Endothelial cell of umbilical vein (primary cell): ENCODE measurements at regions not wholly inside any gene's neighbourhood (a gene's known extent, or its start where the extent isn't known, plus 50 kb on each side); places are given as distances from the start of the nearest gene placed in this dataset.

Experiments
- BruUV-seq: library from RNA; stranded (reverse); fragments of 400-500 nt; replicated peaks from 2 replicates; lab custom pipeline; 2021; lab: Mats Ljungman, UMichigan
- CTCF ChIA-PET: fragments of 300-600, 350-600 bp; sonication (Branson Sonifier 250); formaldehyde crosslinking; loops from one replicate; lab custom pipeline; 2021; ENCODE audit warnings: antibody characterized with exemption, inconsistent platforms; lab: Charles Lee
- POLR2A ChIA-PET: fragments of 300-600, 350-600 bp; sonication (Branson Sonifier 250); formaldehyde crosslinking; loops from one replicate; lab custom pipeline; 2021; ENCODE audit warnings: antibody characterized with exemption, inconsistent platforms; lab: Charles Lee
- DNase-seq: peaks from one replicate; pipeline ENCODE4 v3.0.0-alpha.2; 2011; ENCODE audit warnings: low read depth, low spot score
- FAIRE-seq: peaks from 2 replicates; lab custom pipeline; 2011; peaks lifted over from hg19 to GRCh38; lab: Jason Lieb, UNC
- H2AFZ ChIP-seq: 2 replicates; pipeline ENCODE4 v1.6.0; 2012; ENCODE audit warnings: low read depth, low read length, control low read depth, inconsistent platforms
- H3K27ac ChIP-seq: 2 replicates; pipeline ENCODE4 v1.5.1; 2011; ENCODE audit warnings: low read depth, mild to moderate bottlenecking, control low read depth, low read length, moderate library complexity; ENCODE audit not compliant: insufficient read depth
- H3K27me3 ChIP-seq, 2 experiments: 2 replicates each; pipeline versions ENCODE4 v1.6.0 to v1.6.1; 2011; ENCODE audit warnings: low read length in 2 of 2, mixed read lengths in 1 of 2; ENCODE audit not compliant: control insufficient read depth in 2 of 2, insufficient read depth in 2 of 2
- H3K36me3 ChIP-seq, 2 experiments: 2 replicates in 1 of 2; 3 replicates in 1 of 2; pipeline ENCODE4 v1.5.1; 2011; ENCODE audit warnings: low read length in 2 of 2, mild to moderate bottlenecking in 1 of 2, moderate library complexity in 1 of 2; ENCODE audit not compliant: control insufficient read depth in 2 of 2, insufficient read depth in 2 of 2; ENCODE audit errors: extremely low read depth in 1 of 2
- H3K4me1 ChIP-seq: 3 replicates; pipeline ENCODE4 v1.5.1; 2011; ENCODE audit warnings: mild to moderate bottlenecking, low read length; ENCODE audit not compliant: control insufficient read depth, insufficient read depth; ENCODE audit errors: extremely low read depth
- H3K4me2 ChIP-seq: 2 replicates; pipeline ENCODE4 v1.6.1; 2011; ENCODE audit warnings: low read length, control low read depth, mixed read lengths; ENCODE audit not compliant: insufficient read depth
- H3K4me3 ChIP-seq, 3 experiments: fragments of 200-600 bp in 1 of 3; sonication (generic), shearing (Covaris generic) in 1 of 3; replicated peaks in 1 of 3; 2 replicates each; pipeline ENCODE4 v1.5.1; 2011 to 2016; ENCODE audit warnings: control low read depth in 3 of 3, low read length in 3 of 3, mild to moderate bottlenecking in 2 of 3, inconsistent platforms in 1 of 3, low read depth in 1 of 3, moderate library complexity in 1 of 3; ENCODE audit not compliant: insufficient read depth in 1 of 3
- H3K79me2 ChIP-seq: 2 replicates; pipeline ENCODE4 v1.6.0; 2012; ENCODE audit warnings: low read length, inconsistent platforms; ENCODE audit not compliant: control insufficient read depth, insufficient read depth
- H3K9ac ChIP-seq: replicated peaks from 2 replicates; pipeline ENCODE3; 2011; ENCODE audit warnings: low read length, control low read depth; ENCODE audit not compliant: insufficient read depth; ENCODE audit errors: extremely low read depth
- H3K9me1 ChIP-seq: replicated peaks from 3 replicates; pipeline ENCODE4 v1.6.0; 2011; ENCODE audit warnings: mild to moderate bottlenecking, low read length; ENCODE audit not compliant: control insufficient read depth, insufficient read depth; ENCODE audit errors: extremely low read depth
- H3K9me3 ChIP-seq: replicated peaks from 2 replicates; pipeline ENCODE4 v1.5.1; 2012; ENCODE audit warnings: low read length, inconsistent platforms; ENCODE audit not compliant: control insufficient read depth, insufficient read depth
- H4K20me1 ChIP-seq: replicated peaks from 2 replicates; pipeline ENCODE3; 2011; ENCODE audit warnings: mild to moderate bottlenecking, low read length; ENCODE audit not compliant: control insufficient read depth, insufficient read depth; ENCODE audit errors: extremely low read depth
- EZH2 ChIP-seq: IDR thresholded peaks from 2 replicates; pipeline ENCODE4 v1.6.1; 2012; ENCODE audit warnings: borderline replicate concordance, low read depth, mild to moderate bottlenecking, moderate library complexity, low read length, inconsistent platforms; ENCODE audit not compliant: severe bottlenecking
- FOS ChIP-seq: IDR thresholded peaks from 2 replicates; pipeline ENCODE4 v1.6.1; 2011; ENCODE audit warnings: mild to moderate bottlenecking, low read length, moderate library complexity, borderline replicate concordance; ENCODE audit not compliant: insufficient read depth
- GATA2 ChIP-seq: IDR thresholded peaks from 2 replicates; pipeline ENCODE4 v1.7.0; 2011; ENCODE audit warnings: low read depth, mild to moderate bottlenecking, moderate library complexity, mixed read lengths, low read length; ENCODE audit not compliant: insufficient read length, insufficient read depth
- JUN ChIP-seq: IDR thresholded peaks from 2 replicates; pipeline ENCODE4 v1.6.1; 2011; ENCODE audit warnings: borderline replicate concordance, low read depth; ENCODE audit not compliant: insufficient read length, insufficient read depth
- MYC ChIP-seq: IDR thresholded peaks from one replicate; pipeline ENCODE4 v1.6.1; 2011; ENCODE audit warnings: mild to moderate bottlenecking, low read depth, low read length
- POLR2A ChIP-seq: IDR thresholded peaks from 2 replicates; pipeline ENCODE4 v1.6.1; 2012; ENCODE audit warnings: low read depth, mild to moderate bottlenecking, control low read depth, low read length
- POLR2AphosphoS5 ChIP-seq: IDR thresholded peaks from 2 replicates; pipeline ENCODE4 v1.6.1; 2012; ENCODE audit warnings: low read depth, mild to moderate bottlenecking, control low read depth, low read length, moderate library complexity; ENCODE audit not compliant: insufficient read depth
- dilution Hi-C: fragments of 300-500 bp; cut with MboI; formaldehyde crosslinking; loops from one replicate; pipeline ENCODE4 v1.15.0; 2019; ENCODE audit warnings: low sequenced_read_pairs; ENCODE audit not compliant: extremely low pct_ligation_motif_present
- intact Hi-C: fragments of 100-400 bp; cut with micrococcal nuclease; formaldehyde crosslinking; loops from one replicate; pipeline ENCODE4 v1.10.0; 2022
- TF ChIP-seq, protein P1 (sequence below), 2 donors: IDR thresholded peaks; 1 replicate in 1 of 2; 2 replicates in 1 of 2; pipeline ENCODE4 v1.5.1; 2011; ENCODE audit warnings: low read length in 2 of 2, mild to moderate bottlenecking in 2 of 2, moderate library complexity in 2 of 2, control low read depth in 1 of 2, inconsistent platforms in 1 of 2, low read depth in 1 of 2; ENCODE audit not compliant: insufficient read depth in 1 of 2; ENCODE audit errors: extremely low read depth in 1 of 2

DNA sequence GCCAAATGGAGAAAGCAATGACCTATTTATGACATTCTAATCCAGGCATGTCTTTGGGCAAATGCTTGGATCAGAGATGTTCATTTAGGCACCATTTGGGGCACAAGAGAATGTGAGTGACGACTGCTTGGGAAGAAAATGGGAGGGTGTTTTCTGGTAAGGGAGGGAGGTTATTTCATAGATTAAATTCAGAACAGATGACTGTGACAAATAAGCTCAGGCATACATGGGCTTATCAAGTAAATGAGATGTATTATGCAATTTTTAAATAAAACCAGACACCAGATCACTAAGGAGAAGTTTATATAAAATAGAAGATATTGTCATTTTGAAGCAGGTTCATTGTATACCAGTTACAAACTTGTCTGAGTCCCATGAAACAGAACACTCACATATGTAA is 71.4 kb upstream of the UGT8 start:
- H4K20me1 ChIP-seq: no peaks in the 10 kb centered on the region
- H3K9ac ChIP-seq: no peak overlapping the region
- ChIA-PET POLR2A (no interaction called here), CTCF (no interaction called here)
- no peak for FAIRE-seq
- dilution Hi-C loops: no loop called here
- H3K27me3 ChIP-seq: no peaks in the 10 kb centered on the region
- no TSS peak for BruUV-seq
- no peaks in the 10 kb centered on the region for H3K36me3 ChIP-seq
- H3K4me1 ChIP-seq: no peaks in the 10 kb centered on the region
- H2AFZ ChIP-seq: no peak overlapping the region
- no peaks in the 10 kb centered on the region for H3K9me1 ChIP-seq
- H3K9me3 ChIP-seq: no peaks in the 10 kb centered on the region
- H3K79me2 ChIP-seq: no peaks in the 10 kb centered on the region
- H3K4me2 ChIP-seq: no peak overlapping the region
- no peak for DNase-seq
- no peak overlapping the region for H3K4me3 ChIP-seq
- no peak for TF ChIP-seq JUN
- no peak for TF ChIP-seq GATA2
- TF ChIP-seq, protein P1, sequence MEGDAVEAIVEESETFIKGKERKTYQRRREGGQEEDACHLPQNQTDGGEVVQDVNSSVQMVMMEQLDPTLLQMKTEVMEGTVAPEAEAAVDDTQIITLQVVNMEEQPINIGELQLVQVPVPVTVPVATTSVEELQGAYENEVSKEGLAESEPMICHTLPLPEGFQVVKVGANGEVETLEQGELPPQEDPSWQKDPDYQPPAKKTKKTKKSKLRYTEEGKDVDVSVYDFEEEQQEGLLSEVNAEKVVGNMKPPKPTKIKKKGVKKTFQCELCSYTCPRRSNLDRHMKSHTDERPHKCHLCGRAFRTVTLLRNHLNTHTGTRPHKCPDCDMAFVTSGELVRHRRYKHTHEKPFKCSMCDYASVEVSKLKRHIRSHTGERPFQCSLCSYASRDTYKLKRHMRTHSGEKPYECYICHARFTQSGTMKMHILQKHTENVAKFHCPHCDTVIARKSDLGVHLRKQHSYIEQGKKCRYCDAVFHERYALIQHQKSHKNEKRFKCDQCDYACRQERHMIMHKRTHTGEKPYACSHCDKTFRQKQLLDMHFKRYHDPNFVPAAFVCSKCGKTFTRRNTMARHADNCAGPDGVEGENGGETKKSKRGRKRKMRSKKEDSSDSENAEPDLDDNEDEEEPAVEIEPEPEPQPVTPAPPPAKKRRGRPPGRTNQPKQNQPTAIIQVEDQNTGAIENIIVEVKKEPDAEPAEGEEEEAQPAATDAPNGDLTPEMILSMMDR (IDR thresholded peaks at IDR 0.05; ENCODE audit: extremely low read depth in 1 of 2, insufficient read depth in 1 of 2, low read depth in 1 of 2, low read length in 2 of 2): no peak
- intact Hi-C loops: no loop called here
- H3K27ac ChIP-seq: no peak overlapping the region

DNA sequence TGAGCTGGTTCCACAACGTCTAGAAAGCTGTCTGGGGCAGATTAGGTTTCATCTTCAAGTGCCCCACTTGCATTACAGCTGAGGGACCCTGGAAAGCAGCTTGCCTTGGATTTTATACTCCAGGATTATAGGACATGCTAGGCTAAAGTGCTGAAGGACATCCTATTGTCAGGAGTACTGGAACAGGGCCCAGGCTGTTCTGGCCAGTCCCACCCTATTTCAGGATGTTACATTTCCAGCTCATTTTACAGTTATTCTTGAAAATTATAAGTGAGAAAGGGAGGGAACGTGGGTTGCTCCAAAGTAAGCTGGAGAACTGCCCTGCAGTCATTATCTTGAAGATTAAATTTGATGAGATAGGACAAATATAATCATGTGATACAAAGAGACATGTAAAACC is 71.0 kb upstream of the UGT8 start:
- H3K27ac ChIP-seq: no peak overlapping the region
- ChIA-PET POLR2A (no interaction called here), CTCF (no interaction called here)
- FAIRE-seq (no peak), DNase-seq (no peak)
- no TSS peak for BruUV-seq
- H3K4me2 ChIP-seq: no peak overlapping the region
- no peak for TF ChIP-seq EZH2
- TF ChIP-seq POLR2A: no peak
- TF ChIP-seq POLR2AphosphoS5: no peak
- TF ChIP-seq FOS: no peak
- TF ChIP-seq, protein P1 (IDR thresholded peaks at IDR 0.05; ENCODE audit: extremely low read depth in 1 of 2, insufficient read depth in 1 of 2, low read depth in 1 of 2, low read length in 2 of 2): no peak
- TF ChIP-seq MYC: no peak
- H2AFZ ChIP-seq: no peak overlapping the region
- dilution Hi-C loops: no loop called here
- H3K27me3 ChIP-seq: no peaks in the 10 kb centered on the region
- no peaks in the 10 kb centered on the region for H3K36me3 ChIP-seq
- H3K4me3 ChIP-seq: no peak overlapping the region
- no peaks in the 10 kb centered on the region for H3K9me1 ChIP-seq
- no peak overlapping the region for H3K9ac ChIP-seq
- no peaks in the 10 kb centered on the region for H3K9me3 ChIP-seq
- intact Hi-C loops: no loop called here
- no peaks in the 10 kb centered on the region for H3K4me1 ChIP-seq
- no peaks in the 10 kb centered on the region for H3K79me2 ChIP-seq
- H4K20me1 ChIP-seq: no peaks in the 10 kb centered on the region
